ENCODE measurements at regions not wholly inside any gene's neighbourhood (a gene's known extent, or its start where the extent isn't known, plus 50 kb on each side); places are given as distances from the start of the nearest gene placed in this dataset.
A peak's percentile ranks its signal among the peaks of the same experiment; 100 is the strongest.

- no peak overlapping the region for H3K4me3 ChIP-seq (ENCODE audit: low read depth, low read length)
- TF ChIP-seq CTCF (IDR thresholded peaks at IDR 0.05; ENCODE audit: low read depth, low read length) = no peak
- peak; percentile 18 for DNase-seq (ENCODE audit: low read depth, low spot score)
- in situ Hi-C loops (cut with HindIII; ENCODE audit: low sequenced_read_pairs) = no loop called here
Observed at GRCh38 chr21:16709866-16710550, 802.8 kb upstream of the CXADR start.

- no peak for TF ChIP-seq CTCF (IDR thresholded peaks at IDR 0.05; ENCODE audit: low read depth, low read length)
- DNase-seq (ENCODE audit: low read depth, low spot score) = no peak
- in situ Hi-C loops (cut with HindIII; ENCODE audit: low sequenced_read_pairs) = no loop called here
- H3K4me3 ChIP-seq (ENCODE audit: low read depth, low read length) = no peak overlapping the region
Observed at GRCh38 chr21:16711757-16712156, 801.1 kb upstream of the CXADR start.

- in situ Hi-C loops (cut with HindIII; ENCODE audit: low sequenced_read_pairs) = no loop called here
- TF ChIP-seq CTCF (IDR thresholded peaks at IDR 0.05; ENCODE audit: low read depth, low read length) = no peak
- H3K4me3 ChIP-seq (ENCODE audit: low read depth, low read length) = no peak overlapping the region
- DNase-seq (ENCODE audit: low read depth, low spot score) = peak; percentile 17
Observed at GRCh38 chr21:16713331-16714117, 799.3 kb upstream of the CXADR start.

- no peak for DNase-seq (ENCODE audit: low read depth, low spot score)
- H3K4me3 ChIP-seq (ENCODE audit: low read depth, low read length) = no peak overlapping the region
- in situ Hi-C loops (cut with HindIII; ENCODE audit: low sequenced_read_pairs) = no loop called here
- no peak for TF ChIP-seq CTCF (IDR thresholded peaks at IDR 0.05; ENCODE audit: low read depth, low read length)
Observed at GRCh38 chr21:16740511-16740910, 772.3 kb upstream of the CXADR start.

- in situ Hi-C loops (cut with HindIII; ENCODE audit: low sequenced_read_pairs) = no loop called here
- no peak overlapping the region for H3K4me3 ChIP-seq (ENCODE audit: low read depth, low read length)
Observed at GRCh38 chr21:16741141-16741665, 771.6 kb upstream of the CXADR start.

More at GRCh38 chr21:16741141-16741665, 771.6 kb upstream of the CXADR start:
- TF ChIP-seq CTCF (IDR thresholded peaks at IDR 0.05; ENCODE audit: low read depth, low read length) = no peak
- DNase-seq (ENCODE audit: low read depth, low spot score) = peak; percentile 43

Data from astrocyte of the spinal cord (primary cell).